ENCODE measurements at regions not wholly inside any gene's neighbourhood (a gene's known extent, or its start where the extent isn't known, plus 50 kb on each side); places are given as distances from the start of the nearest gene placed in this dataset.

DNA sequence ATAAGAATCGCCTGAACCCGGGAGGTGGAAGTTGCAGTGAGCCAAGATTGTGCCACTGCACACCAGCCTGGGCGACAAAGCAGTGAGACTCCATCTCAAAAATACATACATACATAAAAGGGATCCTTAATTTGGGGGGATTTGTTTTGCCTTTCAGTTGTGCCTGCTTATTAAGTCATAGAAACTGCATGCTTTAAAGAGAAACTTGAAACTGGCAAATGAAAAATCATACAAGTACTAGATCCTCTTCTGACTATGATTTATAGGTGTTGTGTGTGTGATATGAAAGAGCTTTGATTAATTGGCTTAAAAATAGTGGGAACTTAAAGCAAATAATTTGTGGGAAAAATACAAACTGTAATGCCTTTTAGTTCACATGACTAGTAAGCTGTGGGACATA lies 963.7 kb downstream of the CNTNAP5 start (continued):
- TF ChIP-seq, protein P1, sequence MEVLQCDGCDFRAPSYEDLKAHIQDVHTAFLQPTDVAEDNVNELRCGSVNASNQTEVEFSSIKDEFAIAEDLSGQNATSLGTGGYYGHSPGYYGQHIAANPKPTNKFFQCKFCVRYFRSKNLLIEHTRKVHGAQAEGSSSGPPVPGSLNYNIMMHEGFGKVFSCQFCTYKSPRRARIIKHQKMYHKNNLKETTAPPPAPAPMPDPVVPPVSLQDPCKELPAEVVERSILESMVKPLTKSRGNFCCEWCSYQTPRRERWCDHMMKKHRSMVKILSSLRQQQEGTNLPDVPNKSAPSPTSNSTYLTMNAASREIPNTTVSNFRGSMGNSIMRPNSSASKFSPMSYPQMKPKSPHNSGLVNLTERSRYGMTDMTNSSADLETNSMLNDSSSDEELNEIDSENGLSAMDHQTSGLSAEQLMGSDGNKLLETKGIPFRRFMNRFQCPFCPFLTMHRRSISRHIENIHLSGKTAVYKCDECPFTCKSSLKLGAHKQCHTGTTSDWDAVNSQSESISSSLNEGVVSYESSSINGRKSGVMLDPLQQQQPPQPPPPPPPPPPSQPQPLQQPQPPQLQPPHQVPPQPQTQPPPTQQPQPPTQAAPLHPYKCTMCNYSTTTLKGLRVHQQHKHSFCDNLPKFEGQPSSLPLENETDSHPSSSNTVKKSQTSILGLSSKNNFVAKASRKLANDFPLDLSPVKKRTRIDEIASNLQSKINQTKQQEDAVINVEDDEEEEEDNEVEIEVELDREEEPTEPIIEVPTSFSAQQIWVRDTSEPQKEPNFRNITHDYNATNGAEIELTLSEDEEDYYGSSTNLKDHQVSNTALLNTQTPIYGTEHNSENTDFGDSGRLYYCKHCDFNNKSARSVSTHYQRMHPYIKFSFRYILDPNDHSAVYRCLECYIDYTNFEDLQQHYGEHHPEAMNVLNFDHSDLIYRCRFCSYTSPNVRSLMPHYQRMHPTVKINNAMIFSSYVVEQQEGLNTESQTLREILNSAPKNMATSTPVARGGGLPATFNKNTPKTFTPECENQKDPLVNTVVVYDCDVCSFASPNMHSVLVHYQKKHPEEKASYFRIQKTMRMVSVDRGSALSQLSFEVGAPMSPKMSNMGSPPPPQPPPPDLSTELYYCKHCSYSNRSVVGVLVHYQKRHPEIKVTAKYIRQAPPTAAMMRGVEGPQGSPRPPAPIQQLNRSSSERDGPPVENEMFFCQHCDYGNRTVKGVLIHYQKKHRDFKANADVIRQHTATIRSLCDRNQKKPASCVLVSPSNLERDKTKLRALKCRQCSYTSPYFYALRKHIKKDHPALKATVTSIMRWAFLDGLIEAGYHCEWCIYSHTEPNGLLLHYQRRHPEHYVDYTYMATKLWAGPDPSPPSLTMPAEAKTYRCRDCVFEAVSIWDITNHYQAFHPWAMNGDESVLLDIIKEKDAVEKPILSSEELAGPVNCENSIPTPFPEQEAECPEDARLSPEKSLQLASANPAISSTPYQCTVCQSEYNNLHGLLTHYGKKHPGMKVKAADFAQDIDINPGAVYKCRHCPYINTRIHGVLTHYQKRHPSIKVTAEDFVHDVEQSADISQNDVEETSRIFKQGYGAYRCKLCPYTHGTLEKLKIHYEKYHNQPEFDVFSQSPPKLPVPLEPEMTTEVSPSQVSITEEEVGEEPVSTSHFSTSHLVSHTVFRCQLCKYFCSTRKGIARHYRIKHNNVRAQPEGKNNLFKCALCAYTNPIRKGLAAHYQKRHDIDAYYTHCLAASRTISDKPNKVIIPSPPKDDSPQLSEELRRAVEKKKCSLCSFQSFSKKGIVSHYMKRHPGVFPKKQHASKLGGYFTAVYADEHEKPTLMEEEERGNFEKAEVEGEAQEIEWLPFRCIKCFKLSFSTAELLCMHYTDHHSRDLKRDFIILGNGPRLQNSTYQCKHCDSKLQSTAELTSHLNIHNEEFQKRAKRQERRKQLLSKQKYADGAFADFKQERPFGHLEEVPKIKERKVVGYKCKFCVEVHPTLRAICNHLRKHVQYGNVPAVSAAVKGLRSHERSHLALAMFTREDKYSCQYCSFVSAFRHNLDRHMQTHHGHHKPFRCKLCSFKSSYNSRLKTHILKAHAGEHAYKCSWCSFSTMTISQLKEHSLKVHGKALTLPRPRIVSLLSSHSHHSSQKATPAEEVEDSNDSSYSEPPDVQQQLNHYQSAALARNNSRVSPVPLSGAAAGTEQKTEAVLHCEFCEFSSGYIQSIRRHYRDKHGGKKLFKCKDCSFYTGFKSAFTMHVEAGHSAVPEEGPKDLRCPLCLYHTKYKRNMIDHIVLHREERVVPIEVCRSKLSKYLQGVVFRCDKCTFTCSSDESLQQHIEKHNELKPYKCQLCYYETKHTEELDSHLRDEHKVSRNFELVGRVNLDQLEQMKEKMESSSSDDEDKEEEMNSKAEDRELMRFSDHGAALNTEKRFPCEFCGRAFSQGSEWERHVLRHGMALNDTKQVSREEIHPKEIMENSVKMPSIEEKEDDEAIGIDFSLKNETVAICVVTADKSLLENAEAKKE (CRISPR knock-in tag; IDR thresholded peaks at IDR 0.05) = no peak
- TF ChIP-seq, protein P2, sequence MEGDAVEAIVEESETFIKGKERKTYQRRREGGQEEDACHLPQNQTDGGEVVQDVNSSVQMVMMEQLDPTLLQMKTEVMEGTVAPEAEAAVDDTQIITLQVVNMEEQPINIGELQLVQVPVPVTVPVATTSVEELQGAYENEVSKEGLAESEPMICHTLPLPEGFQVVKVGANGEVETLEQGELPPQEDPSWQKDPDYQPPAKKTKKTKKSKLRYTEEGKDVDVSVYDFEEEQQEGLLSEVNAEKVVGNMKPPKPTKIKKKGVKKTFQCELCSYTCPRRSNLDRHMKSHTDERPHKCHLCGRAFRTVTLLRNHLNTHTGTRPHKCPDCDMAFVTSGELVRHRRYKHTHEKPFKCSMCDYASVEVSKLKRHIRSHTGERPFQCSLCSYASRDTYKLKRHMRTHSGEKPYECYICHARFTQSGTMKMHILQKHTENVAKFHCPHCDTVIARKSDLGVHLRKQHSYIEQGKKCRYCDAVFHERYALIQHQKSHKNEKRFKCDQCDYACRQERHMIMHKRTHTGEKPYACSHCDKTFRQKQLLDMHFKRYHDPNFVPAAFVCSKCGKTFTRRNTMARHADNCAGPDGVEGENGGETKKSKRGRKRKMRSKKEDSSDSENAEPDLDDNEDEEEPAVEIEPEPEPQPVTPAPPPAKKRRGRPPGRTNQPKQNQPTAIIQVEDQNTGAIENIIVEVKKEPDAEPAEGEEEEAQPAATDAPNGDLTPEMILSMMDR (conservative IDR thresholded peaks at IDR 0.05; ENCODE audit: low read depth in 2 of 2) = no peak
- no peak for TF ChIP-seq EZH2 (IDR thresholded peaks at IDR 0.05; ENCODE audit: low read depth, unreplicated experiment)

DNA sequence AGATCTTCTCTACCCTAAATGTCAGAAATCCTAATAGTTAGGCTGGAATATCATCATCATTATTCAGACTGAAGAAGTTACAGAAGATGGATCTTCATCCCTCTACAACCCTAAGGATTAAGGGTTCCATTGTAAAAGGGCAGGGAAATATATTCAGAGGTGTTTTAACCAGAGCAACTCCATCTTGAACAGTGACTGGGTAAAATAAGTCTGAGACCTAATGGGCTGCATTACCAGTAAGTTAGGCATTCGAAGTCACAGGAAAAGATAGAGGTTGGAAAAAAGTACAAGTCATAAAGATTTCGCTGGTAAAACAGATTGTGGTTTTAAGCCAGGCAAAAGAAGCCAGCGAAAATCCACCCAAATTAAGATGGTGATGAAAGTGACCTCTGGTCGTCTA lies 968.7 kb downstream of the CNTNAP5 start:
- Histone ChIP-seq H3K27ac (ENCODE audit: low read depth) (no peak overlapping the region), H3K4me1 (ENCODE audit: insufficient read depth) (peaks cover 34% of the 10 kb centered on the region), H3K4me3 (no peak overlapping the region), H3K9me2 (ENCODE audit: insufficient read depth) (0 out of 2 replicates have a peak, but pooled peaks cover 11% of the 10 kb centered on the region), H2AFZ (no peak overlapping the region), H3K79me2 (replicated peaks; ENCODE audit: insufficient read depth) (no peaks in the 10 kb centered on the region), H3F3A (replicated peaks; ENCODE audit: low read depth) (peaks cover 8% of the 10 kb centered on the region; the same call in 1 of the 2 replicates), H3K4me2 (no peak overlapping the region), H4K20me1 (replicated peaks; ENCODE audit: insufficient read depth) (no peaks in the 10 kb centered on the region), H3K27me3 (ENCODE audit: insufficient read depth) (no peaks in the 10 kb centered on the region), H3K36me3 (ENCODE audit: insufficient read depth) (no peaks in the 10 kb centered on the region)
- Mint-ChIP-seq H3K27me3 (ENCODE audit: insufficient read depth, low read depth, poor library complexity) (no peaks in the 10 kb centered on the region), H3K4me3 (no peak overlapping the region), H3K4me1 (peaks cover 42% of the 10 kb centered on the region), H3K27ac (no peak overlapping the region), H3K9me3 (peaks cover 20% of the 10 kb centered on the region; the same call in 2 of the 3 replicates), H3K36me3 (ENCODE audit: low read depth) (peaks cover 44% of the 10 kb centered on the region)
- DNase-seq (ENCODE audit: low spot score) (no peak), ATAC-seq (no peak)
- TF ChIP-seq, protein P3, sequence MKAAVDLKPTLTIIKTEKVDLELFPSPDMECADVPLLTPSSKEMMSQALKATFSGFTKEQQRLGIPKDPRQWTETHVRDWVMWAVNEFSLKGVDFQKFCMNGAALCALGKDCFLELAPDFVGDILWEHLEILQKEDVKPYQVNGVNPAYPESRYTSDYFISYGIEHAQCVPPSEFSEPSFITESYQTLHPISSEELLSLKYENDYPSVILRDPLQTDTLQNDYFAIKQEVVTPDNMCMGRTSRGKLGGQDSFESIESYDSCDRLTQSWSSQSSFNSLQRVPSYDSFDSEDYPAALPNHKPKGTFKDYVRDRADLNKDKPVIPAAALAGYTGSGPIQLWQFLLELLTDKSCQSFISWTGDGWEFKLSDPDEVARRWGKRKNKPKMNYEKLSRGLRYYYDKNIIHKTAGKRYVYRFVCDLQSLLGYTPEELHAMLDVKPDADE (IDR thresholded peaks at IDR 0.05) = no peak
- TF ChIP-seq, protein P2 (conservative IDR thresholded peaks at IDR 0.05; ENCODE audit: low read depth in 2 of 2) = no peak
- TF ChIP-seq ZNF331 (CRISPR knock-in tag; IDR thresholded peaks at IDR 0.05; ENCODE audit: low read depth) (no peak), JUNB (IDR thresholded peaks at IDR 0.05; ENCODE audit: unreplicated experiment) (no peak), POLR2AphosphoS5 (IDR thresholded peaks at IDR 0.05; ENCODE audit: low read depth) (no peak), EZH2phosphoT487 (IDR thresholded peaks at IDR 0.05; ENCODE audit: unreplicated experiment) (no peak), ZNF114 (CRISPR knock-in tag; IDR thresholded peaks at IDR 0.05) (no peak)
- TF ChIP-seq, protein P4, sequence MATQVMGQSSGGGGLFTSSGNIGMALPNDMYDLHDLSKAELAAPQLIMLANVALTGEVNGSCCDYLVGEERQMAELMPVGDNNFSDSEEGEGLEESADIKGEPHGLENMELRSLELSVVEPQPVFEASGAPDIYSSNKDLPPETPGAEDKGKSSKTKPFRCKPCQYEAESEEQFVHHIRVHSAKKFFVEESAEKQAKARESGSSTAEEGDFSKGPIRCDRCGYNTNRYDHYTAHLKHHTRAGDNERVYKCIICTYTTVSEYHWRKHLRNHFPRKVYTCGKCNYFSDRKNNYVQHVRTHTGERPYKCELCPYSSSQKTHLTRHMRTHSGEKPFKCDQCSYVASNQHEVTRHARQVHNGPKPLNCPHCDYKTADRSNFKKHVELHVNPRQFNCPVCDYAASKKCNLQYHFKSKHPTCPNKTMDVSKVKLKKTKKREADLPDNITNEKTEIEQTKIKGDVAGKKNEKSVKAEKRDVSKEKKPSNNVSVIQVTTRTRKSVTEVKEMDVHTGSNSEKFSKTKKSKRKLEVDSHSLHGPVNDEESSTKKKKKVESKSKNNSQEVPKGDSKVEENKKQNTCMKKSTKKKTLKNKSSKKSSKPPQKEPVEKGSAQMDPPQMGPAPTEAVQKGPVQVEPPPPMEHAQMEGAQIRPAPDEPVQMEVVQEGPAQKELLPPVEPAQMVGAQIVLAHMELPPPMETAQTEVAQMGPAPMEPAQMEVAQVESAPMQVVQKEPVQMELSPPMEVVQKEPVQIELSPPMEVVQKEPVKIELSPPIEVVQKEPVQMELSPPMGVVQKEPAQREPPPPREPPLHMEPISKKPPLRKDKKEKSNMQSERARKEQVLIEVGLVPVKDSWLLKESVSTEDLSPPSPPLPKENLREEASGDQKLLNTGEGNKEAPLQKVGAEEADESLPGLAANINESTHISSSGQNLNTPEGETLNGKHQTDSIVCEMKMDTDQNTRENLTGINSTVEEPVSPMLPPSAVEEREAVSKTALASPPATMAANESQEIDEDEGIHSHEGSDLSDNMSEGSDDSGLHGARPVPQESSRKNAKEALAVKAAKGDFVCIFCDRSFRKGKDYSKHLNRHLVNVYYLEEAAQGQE (IDR thresholded peaks at IDR 0.05; ENCODE audit: unreplicated experiment) = no peak
